Calu3 (cell line): ENCODE measurements at regions not wholly inside any gene's neighbourhood (a gene's known extent, or its start where the extent isn't known, plus 50 kb on each side); places are given as distances from the start of the nearest gene placed in this dataset.

ENCODE experiments used
- BruUV-seq: library from RNA; stranded (reverse); fragments of 400-500 nt; replicated peaks from 2 replicates; lab custom pipeline; 2021; lab: Mats Ljungman, UMichigan
- CTCF ChIA-PET: fragments of 300-600 bp; sonication (Branson Sonifier 250); formaldehyde crosslinking; loops from one replicate; lab custom pipeline; 2022; ENCODE audit warnings: antibody characterized with exemption; lab: Charles Lee
- DNase-seq: peaks from one replicate; pipeline ENCODE4 v3.0.0; 2022
- H3K27ac Mint-ChIP-seq: one replicate; pipeline ENCODE4 v1.8.0; 2022; ENCODE audit warnings: mixed read lengths; ENCODE audit not compliant: unreplicated experiment
- H3K27me3 Mint-ChIP-seq: one replicate; pipeline ENCODE4 v1.8.0; 2022; ENCODE audit warnings: mixed read lengths; ENCODE audit not compliant: unreplicated experiment
- H3K36me3 Mint-ChIP-seq: one replicate; pipeline ENCODE4 v1.8.0; 2022; ENCODE audit warnings: mild to moderate bottlenecking, moderate library complexity, mixed read lengths; ENCODE audit not compliant: insufficient read depth, unreplicated experiment
- H3K4me1 Mint-ChIP-seq: one replicate; pipeline ENCODE4 v1.8.0; 2022; ENCODE audit warnings: mild to moderate bottlenecking, low read depth, mixed read lengths; ENCODE audit not compliant: unreplicated experiment
- H3K4me3 Mint-ChIP-seq: one replicate; pipeline ENCODE4 v1.8.0; 2022; ENCODE audit warnings: mild to moderate bottlenecking, low read depth, moderate library complexity, mixed read lengths; ENCODE audit not compliant: unreplicated experiment
- H3K9me3 Mint-ChIP-seq: one replicate; pipeline ENCODE4 v1.8.0; 2022; ENCODE audit warnings: low read depth, mixed read lengths; ENCODE audit not compliant: unreplicated experiment
- intact Hi-C: fragments of 100-400 bp; cut with micrococcal nuclease; formaldehyde crosslinking; loops from one replicate; pipeline ENCODE4 v1.10.0; 2022; ENCODE audit not compliant: unreplicated experiment
- TF ChIP-seq, protein P1 (sequence below): fragments of 200-600 bp; IDR thresholded peaks from one replicate; pipeline ENCODE4 v1.8.0; 2022; ENCODE audit warnings: antibody characterized with exemption; ENCODE audit not compliant: unreplicated experiment

DNA sequence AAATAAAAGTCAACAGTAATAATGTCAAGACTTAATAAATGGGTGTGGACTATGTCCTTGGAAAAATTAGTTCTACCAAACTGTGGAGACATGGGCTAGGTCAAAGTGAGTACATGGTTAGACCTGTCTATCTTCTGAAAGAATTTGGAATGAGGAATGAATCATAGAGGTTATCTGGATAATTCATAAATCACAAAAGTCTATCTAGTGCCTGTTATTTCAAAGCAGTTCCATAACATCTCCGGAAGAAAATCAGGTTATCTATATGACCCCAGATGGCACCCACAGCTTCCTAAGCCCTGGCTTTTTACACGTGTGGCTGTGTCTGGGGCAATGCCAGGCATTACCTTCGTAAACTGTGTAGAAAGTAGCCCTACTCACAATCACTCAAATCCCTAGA, 272.0 kb downstream of the ETAA1 start:
- CTCF ChIA-PET: interaction anchor here (0.6 kb wide), 1 partner anchor 608 kb away, joined by 3 read pairs; no protein-coding TSS in a partner anchor
- BruUV-seq: no TSS peak
- Mint-ChIP-seq H3K27me3 (no peaks in the 10 kb centered on the region), H3K4me1 (no peaks in the 10 kb centered on the region), H3K36me3 (no peaks in the 10 kb centered on the region), H3K27ac (no peak overlapping the region), H3K4me3 (no peak overlapping the region), H3K9me3 (peaks cover 3% of the 10 kb centered on the region)
- TF ChIP-seq, protein P1, sequence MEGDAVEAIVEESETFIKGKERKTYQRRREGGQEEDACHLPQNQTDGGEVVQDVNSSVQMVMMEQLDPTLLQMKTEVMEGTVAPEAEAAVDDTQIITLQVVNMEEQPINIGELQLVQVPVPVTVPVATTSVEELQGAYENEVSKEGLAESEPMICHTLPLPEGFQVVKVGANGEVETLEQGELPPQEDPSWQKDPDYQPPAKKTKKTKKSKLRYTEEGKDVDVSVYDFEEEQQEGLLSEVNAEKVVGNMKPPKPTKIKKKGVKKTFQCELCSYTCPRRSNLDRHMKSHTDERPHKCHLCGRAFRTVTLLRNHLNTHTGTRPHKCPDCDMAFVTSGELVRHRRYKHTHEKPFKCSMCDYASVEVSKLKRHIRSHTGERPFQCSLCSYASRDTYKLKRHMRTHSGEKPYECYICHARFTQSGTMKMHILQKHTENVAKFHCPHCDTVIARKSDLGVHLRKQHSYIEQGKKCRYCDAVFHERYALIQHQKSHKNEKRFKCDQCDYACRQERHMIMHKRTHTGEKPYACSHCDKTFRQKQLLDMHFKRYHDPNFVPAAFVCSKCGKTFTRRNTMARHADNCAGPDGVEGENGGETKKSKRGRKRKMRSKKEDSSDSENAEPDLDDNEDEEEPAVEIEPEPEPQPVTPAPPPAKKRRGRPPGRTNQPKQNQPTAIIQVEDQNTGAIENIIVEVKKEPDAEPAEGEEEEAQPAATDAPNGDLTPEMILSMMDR: no peak
- intact Hi-C loops: no loop called here
- DNase-seq: no peak

DNA sequence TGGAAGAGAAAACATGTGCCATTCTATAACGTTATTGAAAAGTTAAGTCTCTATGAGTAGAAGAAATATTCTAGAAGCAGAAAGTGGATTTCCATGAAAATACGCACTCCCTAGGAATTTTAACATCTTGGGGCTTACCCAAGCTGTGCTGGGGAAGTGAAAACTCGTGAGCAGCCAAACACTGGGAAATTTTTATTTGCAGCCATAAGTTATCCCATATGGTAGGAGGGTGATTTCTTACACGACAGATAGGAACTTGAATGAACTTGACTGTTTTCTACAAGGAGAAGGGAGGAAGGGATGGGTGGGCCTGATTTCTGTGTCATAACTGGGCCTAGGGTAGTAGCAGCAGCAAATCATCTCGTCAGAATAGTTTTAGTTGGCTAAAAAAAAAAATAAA, 272.6 kb downstream of the ETAA1 start:
- Mint-ChIP-seq H3K27ac (no peak overlapping the region), H3K9me3 (peaks cover 3% of the 10 kb centered on the region), H3K27me3 (no peaks in the 10 kb centered on the region), H3K4me3 (no peak overlapping the region), H3K4me1 (no peaks in the 10 kb centered on the region), H3K36me3 (no peaks in the 10 kb centered on the region)
- DNase-seq: no peak
- intact Hi-C loops: no loop called here
- no TSS peak for BruUV-seq
- CTCF ChIA-PET: interaction anchor here (0.6 kb wide), 1 partner anchor 608 kb away, joined by 3 read pairs; no protein-coding TSS in a partner anchor
- TF ChIP-seq, protein P1: no peak

DNA sequence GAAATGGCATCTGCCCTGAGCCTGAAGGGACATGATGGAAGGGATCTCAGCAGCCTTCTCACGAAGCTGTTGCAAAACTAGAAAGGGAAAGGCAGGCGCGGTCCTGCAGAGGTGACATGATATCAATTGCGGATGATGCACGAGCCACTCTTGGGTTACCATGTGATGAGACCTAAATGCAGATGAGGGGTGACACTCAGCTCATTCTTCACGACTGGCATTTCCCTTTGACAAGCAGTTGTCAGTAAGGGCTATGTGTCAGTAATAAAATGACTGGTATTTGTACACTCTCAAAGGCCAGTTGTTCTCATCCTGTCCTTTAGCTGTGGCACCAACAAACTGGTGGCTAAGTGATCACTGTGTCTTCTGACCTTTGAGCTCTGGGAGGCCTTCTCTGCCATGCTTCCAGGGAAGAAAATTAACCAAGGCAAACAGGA, 273.6 kb downstream of the ETAA1 start:
- Mint-ChIP-seq H3K27me3 (no peaks in the 10 kb centered on the region), H3K27ac (no peak overlapping the region), H3K9me3 (no peaks in the 10 kb centered on the region), H3K4me1 (no peaks in the 10 kb centered on the region), H3K36me3 (no peaks in the 10 kb centered on the region), H3K4me3 (no peak overlapping the region)
- CTCF ChIA-PET: no interaction called here
- BruUV-seq: no TSS peak
- no peak for DNase-seq
- intact Hi-C loops: no loop called here
- TF ChIP-seq, protein P1: no peak

DNA sequence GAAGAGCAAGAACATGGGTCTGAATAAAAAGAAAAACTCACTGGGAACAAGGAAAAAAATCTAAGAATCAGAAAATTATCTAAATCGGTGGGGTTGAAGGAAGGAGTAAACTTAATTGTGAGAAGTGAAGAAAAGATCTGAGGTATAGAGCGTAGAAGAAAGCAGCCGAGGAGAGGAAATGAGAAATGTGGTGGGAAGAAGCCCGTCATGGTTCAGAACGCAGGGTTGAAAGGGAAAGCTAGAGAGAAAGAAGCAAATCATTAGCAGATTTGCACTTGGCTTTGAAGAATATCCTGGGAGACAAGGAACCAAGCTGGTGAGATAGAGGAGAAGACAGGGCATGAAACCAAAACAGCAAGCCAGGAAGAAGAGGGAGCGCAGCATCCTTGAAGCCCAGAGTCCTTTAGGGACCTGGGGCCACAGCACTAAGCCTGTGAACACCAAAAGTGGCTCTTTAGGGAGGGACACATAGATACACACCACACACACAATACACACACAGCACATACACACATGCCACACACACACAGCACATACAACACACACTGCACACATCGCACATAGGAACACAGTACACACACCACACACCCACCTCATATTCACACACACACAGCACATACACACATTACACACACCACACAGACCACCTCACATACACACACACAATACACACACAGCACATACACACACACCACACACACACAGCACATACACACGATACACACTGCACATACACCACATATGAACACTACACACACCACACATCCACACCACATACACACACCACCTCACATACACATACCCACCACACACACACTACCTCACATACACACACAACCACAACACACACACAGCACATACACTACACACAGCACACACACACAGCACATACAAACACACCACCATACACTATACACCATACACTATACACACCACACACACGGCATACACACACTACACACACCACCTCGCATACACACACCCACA, 274.6 kb downstream of the ETAA1 start:
- TF ChIP-seq, protein P1: no peak
- intact Hi-C loops: no loop called here
- no TSS peak for BruUV-seq
- Mint-ChIP-seq H3K4me1 (no peaks in the 10 kb centered on the region), H3K9me3 (no peaks in the 10 kb centered on the region), H3K4me3 (no peak overlapping the region), H3K27ac (no peak overlapping the region), H3K27me3 (no peaks in the 10 kb centered on the region), H3K36me3 (no peaks in the 10 kb centered on the region)
- CTCF ChIA-PET: no interaction called here
- DNase-seq: no peak
